HG02973 (cell line): ENCODE measurements at regions not wholly inside any gene's neighbourhood (a gene's known extent, or its start where the extent isn't known, plus 50 kb on each side); places are given as distances from the start of the nearest gene placed in this dataset.
A peak's percentile ranks its signal among the peaks of the same experiment; 100 is the strongest.
"Not testable (repeated sequence)": the region's sequence is repeated elsewhere in the genome, so short reads cannot be mapped to it uniquely, and the experiment has no call there.

Experiments
- ATAC-seq: cut with Tn5 transposase; IDR thresholded peaks from one replicate; pipeline ENCODE4 v1.9.1; 2021; ENCODE audit warnings: moderate library complexity; ENCODE audit not compliant: unreplicated experiment

DNA sequence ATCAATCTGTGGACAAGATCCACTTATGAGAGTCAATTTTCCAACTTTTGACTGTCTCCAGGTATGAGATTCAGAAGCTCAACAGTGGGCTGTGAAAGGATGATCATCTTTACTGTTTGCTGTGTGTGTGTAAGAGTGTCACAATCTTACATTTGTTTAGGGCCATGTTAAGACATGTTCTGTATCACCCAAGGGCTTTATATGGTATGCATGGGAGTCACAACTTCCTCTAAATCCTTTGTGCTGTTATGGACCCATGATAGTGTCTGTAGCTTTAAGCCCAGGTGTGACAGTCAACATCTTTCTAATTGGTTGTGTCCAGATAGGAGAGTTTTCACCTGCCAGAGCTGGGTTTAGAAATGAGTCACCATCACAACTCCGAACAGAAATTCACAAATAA lies 70.2 kb downstream of the ZNF726 start:
- ATAC-seq = not testable (repeated sequence)

- ATAC-seq = no peak
Observed at GRCh38 chr19:23986623-23987022, 71.9 kb downstream of the ZNF726 start.

- ATAC-seq = no peak
Observed at GRCh38 chr19:23991170-23991569, 76.5 kb downstream of the ZNF726 start.

GRCh38 chr19:23992348-23992747 lies 77.7 kb downstream of the ZNF726 start:
- no peak for ATAC-seq

GRCh38 chr19:23993440-23993839 lies 78.8 kb downstream of the ZNF726 start:
- ATAC-seq = no peak

DNA sequence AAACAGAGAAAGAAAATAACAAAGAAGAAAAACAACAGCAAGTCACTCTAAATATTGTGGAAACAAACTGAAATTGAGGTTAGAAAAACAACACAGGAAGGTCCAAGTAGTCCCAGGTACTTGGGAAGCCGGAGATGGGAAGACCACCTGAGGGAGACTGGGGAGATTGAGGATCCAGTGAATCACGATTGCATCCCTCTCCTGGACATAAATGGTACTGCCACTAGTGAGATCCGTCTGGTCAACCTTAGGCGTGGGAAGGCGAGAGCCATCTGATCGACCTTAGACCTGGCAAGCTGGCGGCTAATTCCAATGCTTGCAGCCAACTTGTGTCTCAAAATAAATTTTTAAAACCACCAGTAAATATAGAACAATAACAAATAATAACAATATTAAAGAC lies 81.9 kb downstream of the ZNF726 start:
- no peak for ATAC-seq

DNA sequence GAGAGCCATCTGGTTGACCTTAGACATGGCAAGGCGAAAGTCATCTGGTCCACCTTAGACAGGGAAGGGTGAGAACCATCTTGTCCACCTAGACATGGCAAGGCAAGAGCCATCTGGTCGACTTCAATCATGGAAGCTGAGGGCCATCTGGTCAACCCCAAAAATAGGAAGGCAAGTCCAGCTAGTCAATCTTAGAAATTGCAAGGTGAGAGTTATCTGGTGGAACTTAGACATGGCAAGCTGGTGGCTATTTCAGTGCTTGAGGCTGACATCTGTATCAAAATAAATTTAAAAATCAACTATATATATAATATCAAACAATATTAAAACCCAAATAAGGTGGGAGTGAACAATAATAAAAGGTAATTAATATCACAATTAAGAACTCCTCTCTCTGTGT lies 83.9 kb downstream of the ZNF726 start:
- no peak for ATAC-seq

DNA sequence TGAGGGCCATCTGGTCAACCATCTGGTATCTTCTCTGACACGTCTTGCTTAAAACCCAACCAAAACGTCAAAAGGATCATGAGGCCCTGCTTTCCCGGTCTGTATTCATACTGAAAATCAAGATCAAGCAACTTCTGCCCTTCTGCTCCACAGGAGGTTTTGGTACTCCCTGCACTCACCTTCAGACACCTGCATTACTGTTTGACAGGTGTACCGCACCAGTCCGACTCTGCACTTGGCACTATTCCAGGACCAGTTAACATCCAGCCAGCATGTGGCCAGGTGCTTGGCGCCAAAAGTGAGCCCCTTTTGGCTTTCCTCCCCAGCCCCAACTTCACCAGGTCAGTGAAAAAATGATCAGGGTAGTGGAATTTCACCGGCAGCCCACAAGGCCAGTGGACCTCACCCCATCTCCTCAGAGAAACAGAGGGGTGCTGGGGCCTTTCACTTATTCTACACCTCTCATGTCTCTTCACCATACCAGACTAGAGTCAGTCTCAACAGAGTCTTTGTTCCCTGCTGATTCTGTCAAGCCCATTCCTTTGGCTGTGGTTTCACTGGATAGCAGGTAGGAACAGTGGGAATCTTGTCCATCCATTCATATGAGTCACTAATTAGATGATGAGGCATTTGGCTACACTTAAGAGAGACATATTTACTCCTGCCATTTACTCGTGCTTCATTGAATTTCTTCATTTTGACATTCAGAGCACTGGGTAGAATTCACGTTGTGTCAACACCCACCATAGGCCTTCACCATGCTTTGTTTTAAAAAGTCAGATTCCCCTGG lies 85.3 kb downstream of the ZNF726 start:
- no peak for ATAC-seq

DNA sequence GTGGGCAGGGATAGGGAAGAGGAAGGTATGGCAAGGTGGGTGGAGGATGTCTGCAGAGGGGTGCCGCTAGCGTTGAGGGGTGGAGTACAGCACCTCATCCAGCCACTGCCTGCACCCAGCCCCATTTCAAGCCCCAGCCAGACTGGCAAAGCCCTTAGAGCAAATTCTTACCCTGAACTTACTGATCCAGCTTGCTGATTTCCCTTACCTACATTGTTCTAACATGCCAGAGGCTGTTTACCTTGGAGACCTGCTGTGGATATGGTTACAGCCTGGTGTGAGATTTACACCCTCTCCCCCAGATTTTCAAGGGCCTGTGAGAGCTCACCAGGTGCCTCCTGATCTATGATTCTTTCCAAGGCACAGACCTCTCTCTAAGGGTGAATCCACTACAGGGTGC lies 86.0 kb downstream of the ZNF726 start:
- ATAC-seq = no peak

- no peak for ATAC-seq
Observed at GRCh38 chr19:24002256-24002945, 84.6 kb upstream of the ZNF254 start.

GRCh38 chr19:24003537-24003936 lies 83.5 kb upstream of the ZNF254 start:
- ATAC-seq = no peak

DNA sequence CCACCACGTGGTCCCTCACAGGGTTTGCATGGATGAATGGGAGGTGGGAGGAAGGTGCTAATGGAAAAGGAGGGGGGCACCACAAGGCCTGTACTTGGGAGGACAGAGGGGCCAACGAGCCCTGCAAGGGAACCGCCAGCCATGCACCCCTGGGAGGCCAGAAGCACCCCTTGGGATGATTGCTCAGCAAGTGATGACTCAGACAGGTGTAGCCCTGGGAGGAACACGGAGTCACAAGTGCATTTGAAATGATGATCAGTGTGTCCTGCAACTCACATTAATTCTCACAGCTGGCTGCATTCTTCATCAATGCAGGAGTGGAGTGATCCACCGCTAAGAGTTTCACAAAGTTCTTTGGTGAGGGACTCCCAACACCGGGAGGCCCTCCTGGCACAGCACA lies 82.8 kb upstream of the ZNF254 start:
- ATAC-seq = no peak

DNA sequence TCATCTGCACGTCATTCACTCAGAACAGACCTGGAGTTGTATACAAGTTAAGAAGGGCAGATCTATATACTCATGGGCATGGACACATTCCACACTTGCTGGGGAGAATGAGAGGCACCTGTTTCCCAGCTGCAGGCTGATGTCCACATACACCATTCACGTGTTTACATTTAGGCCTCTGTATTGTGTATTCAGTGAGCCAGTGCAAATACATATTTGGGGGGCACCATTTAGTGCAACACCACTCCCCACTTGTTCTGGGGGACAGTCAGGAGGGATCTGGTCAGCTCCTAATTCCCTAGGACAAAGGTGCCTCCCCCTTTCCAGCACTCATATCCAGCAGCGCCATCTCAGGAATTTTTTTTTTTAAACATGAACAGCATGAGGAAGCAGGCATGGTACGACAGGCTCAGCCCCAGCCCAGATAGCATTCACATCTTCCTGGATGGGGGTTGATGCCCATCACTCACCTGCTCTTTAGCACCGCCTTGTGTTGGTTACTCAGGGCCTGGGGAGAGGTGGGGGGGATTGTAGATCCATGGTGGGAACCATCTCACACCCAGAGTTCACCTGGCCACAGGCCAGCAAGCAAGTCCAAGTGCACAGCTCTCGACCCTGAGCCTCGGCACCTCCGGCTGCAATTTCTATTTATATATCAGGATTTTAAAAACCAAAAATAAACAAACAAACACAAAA lies 56.9 kb upstream of the ZNF254 start:
- no peak for ATAC-seq

DNA sequence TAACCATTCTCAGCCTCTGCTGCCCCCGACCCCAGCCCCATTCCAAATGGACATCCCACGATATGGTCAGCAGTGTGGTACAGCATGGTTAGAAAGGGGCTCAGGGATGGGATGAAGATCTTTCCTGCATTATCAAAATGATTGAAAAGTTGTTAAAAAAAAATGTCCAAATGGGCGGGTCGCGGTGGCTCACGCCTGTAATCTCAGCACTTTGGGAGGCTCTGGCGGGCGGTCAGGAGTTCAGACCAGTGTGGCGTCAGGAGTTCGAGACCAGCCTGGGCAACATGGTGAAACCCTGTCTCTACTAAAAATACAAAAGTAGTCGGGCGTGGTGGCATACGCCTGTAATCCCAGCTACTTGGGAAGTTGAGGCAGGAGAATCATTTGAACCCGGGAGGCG lies 54.3 kb upstream of the ZNF254 start:
- ATAC-seq = no peak

GRCh38 chr19:24033301-24033962 lies 53.6 kb upstream of the ZNF254 start:
- ATAC-seq = peak; percentile 97

DNA sequence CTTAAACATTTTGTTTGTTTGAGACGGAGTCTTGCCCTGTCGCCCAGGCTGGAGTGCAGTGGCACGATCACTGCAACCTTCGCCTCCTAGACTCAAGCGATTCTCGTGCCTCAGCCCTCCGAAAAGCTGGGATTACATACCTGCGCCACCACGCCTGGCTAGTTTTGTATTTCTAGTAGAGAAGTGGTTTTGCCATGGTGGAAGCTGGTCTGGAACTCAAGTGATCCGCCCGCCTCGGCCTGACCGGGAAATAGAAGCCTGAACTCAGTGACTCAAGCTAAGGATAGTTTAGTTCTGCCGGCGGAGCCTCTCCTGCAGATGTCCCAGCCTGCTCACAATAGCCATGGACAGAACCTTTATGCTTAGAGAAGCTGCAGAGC lies 53.0 kb upstream of the ZNF254 start:
- ATAC-seq = peak; percentile 26

DNA sequence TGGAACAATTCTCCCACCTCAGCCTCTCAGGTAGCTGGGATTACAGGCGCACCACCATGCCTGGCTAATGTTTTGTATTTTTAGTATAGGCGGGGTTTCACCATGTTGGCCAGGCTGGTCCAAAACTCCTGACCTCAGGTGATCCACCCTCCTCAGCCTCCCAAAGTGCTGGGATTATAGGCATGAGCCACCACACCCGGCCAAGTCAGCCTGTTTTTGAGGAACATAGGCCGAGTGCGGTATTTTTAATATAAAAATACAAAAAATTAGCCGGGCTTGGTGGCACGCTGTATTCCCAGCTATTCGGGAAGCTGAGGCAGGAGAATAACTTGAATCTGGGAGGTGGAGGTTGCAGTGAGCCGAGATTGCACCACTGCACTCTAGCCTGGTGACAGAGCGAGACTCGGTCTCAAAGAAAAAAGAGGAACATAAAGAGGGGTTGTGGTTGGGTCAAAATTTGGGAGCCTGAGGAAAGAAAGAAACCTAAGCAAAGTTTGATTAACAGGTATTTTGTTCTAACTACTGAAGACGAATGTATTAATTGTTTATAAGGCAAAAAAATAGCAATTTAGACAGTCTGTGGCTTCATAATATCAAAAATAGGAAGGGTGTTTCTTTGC lies 51.6 kb upstream of the ZNF254 start:
- ATAC-seq = not testable (repeated sequence)
